Neural progenitor cell (in vitro differentiated cells): ENCODE measurements at regions not wholly inside any gene's neighbourhood (a gene's known extent, or its start where the extent isn't known, plus 50 kb on each side); places are given as distances from the start of the nearest gene placed in this dataset.

ENCODE experiments used
- DNase-seq: peaks from one replicate; pipeline ENCODE4 v3.0.0-alpha.2; 2016; ENCODE audit warnings: low spot score
- H2AFZ ChIP-seq: fragments of 200-600 bp; sonication (generic); replicated peaks from 2 replicates; pipeline ENCODE4 v1.6.1; 2016; ENCODE audit warnings: antibody characterized with exemption
- H3F3A ChIP-seq: fragments of 200-600 bp; sonication (generic); 2 replicates; pipeline ENCODE4 v1.6.1; 2016; ENCODE audit warnings: antibody characterized with exemption, low read depth
- H3K27ac ChIP-seq: fragments of 200-600 bp; sonication (generic); 2 replicates; pipeline ENCODE4 v1.5.1; 2016; ENCODE audit warnings: mild to moderate bottlenecking
- H3K27me3 ChIP-seq: fragments of 200-600 bp; sonication (generic); 2 replicates; pipeline ENCODE4 v1.6.1; 2016; ENCODE audit warnings: mild to moderate bottlenecking, moderate library complexity
- H3K36me3 ChIP-seq: fragments of 200-600 bp; sonication (generic); 2 replicates; pipeline ENCODE4 v1.5.1; 2016
- H3K4me1 ChIP-seq: fragments of 200-600 bp; sonication (generic); 2 replicates; pipeline ENCODE4 v1.6.1; 2016; ENCODE audit warnings: mixed run types
- H3K4me2 ChIP-seq: fragments of 200-600 bp; sonication (generic); 2 replicates; pipeline ENCODE4 v1.6.1; 2016
- H3K4me3 ChIP-seq: fragments of 200-600 bp; sonication (generic); 2 replicates; pipeline ENCODE4 v1.5.1; 2016
- H3K79me2 ChIP-seq: fragments of 200-600 bp; sonication (generic); 2 replicates; pipeline ENCODE4 v1.6.1; 2016; ENCODE audit warnings: low read depth
- H3K9ac ChIP-seq: fragments of 200-600 bp; sonication (generic); 2 replicates; pipeline ENCODE4 v1.6.1; 2016
- H3K9me3 ChIP-seq: fragments of 200-600 bp; sonication (generic); 2 replicates; pipeline ENCODE4 v1.5.1; 2016; ENCODE audit warnings: low read depth
- H4K20me1 ChIP-seq: fragments of 200-600 bp; sonication (generic); 2 replicates; pipeline ENCODE4 v1.6.1; 2016; ENCODE audit warnings: low read depth
- H3K27ac Mint-ChIP-seq: 3 replicates; pipeline ENCODE4 v1.8.0; 2021; ENCODE audit warnings: mixed read lengths
- H3K27me3 Mint-ChIP-seq: 2 replicates; pipeline ENCODE4 v1.8.0; 2022; ENCODE audit warnings: low read depth, mild to moderate bottlenecking, inconsistent platforms, moderate library complexity, mixed read lengths; ENCODE audit not compliant: insufficient read depth
- H3K36me3 Mint-ChIP-seq: 3 replicates; pipeline ENCODE4 v1.8.0; 2021; ENCODE audit warnings: mixed read lengths
- H3K4me1 Mint-ChIP-seq: 3 replicates; pipeline ENCODE4 v1.8.0; 2021; ENCODE audit warnings: mixed read lengths
- H3K4me3 Mint-ChIP-seq: 3 replicates; pipeline ENCODE4 v1.8.0; 2021; ENCODE audit warnings: mild to moderate bottlenecking, moderate library complexity, mixed read lengths
- H3K9me3 Mint-ChIP-seq: 3 replicates; pipeline ENCODE4 v1.8.0; 2020; ENCODE audit warnings: mixed read lengths
- CTCF ChIP-seq: fragments of 200-600 bp; sonication (generic); IDR thresholded peaks from 2 replicates; pipeline ENCODE4 v1.5.1; 2017; ENCODE audit warnings: antibody characterized with exemption, mild to moderate bottlenecking
- EZH2 ChIP-seq: fragments of 200-600 bp; sonication (generic); IDR thresholded peaks from 2 replicates; pipeline ENCODE4 v1.6.1; 2017; ENCODE audit warnings: antibody characterized with exemption, mild to moderate bottlenecking, moderate library complexity
- EZH2phosphoT487 ChIP-seq: fragments of 200-600 bp; sonication (generic); IDR thresholded peaks from 2 replicates; pipeline ENCODE4 v1.6.1; 2017; ENCODE audit warnings: antibody characterized with exemption

DNA sequence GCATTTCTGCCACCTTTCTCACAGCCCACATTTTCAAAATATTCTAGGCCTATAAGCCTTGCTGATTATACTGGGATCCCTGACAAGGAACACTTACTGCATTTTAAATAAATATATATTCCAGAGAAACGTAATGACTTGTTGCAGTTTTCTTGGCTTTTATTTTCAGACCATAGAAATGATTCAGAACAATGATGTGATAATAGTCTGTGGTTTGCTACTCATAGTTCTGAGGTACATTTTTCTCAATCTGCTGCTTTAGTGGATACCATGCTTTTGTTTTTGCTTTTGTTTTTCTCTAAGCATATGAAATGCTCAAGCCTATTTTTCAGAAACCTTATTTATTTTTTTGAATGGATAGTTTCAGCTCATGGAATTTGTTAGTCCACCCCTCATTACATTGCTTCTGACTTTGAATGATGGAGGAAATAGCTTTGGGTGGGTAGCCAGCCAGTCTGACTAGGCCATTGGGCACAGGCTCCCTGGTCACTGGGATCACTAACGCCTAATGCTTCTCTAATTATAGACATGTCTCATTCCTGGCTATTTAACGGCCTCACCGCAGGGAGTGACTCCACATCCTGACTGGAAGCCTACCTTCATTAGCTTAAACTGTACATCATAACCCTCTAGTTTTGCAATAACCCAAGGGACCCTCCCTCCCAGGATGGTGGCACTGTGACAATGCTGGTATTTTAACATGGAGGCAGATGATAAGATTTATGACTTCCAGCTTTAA, 66.1 kb downstream of the MBL2 start:
- no peak overlapping the region for H3K4me3 Mint-ChIP-seq
- H3K27ac Mint-ChIP-seq = no peak overlapping the region
- Histone ChIP-seq H3K9ac (no peak overlapping the region), H3K4me3 (no peak overlapping the region), H3K36me3 (no peaks in the 10 kb centered on the region), H3K79me2 (no peaks in the 10 kb centered on the region), H2AFZ (no peak overlapping the region), H3K9me3 (no peaks in the 10 kb centered on the region), H4K20me1 (no peaks in the 10 kb centered on the region), H3K4me2 (no peak overlapping the region), H3K27ac (no peak overlapping the region), H3F3A (no peaks in the 10 kb centered on the region), H3K27me3 (no peaks in the 10 kb centered on the region), H3K4me1 (no peaks in the 10 kb centered on the region)
- no peaks in the 10 kb centered on the region for H3K27me3 Mint-ChIP-seq
- H3K9me3 Mint-ChIP-seq = no peaks in the 10 kb centered on the region
- no peak for DNase-seq
- TF ChIP-seq EZH2phosphoT487 (no peak), EZH2 (no peak), CTCF (no peak)
- no peaks in the 10 kb centered on the region for H3K4me1 Mint-ChIP-seq
- H3K36me3 Mint-ChIP-seq = no peaks in the 10 kb centered on the region
